ENCODE measurements at regions not wholly inside any gene's neighbourhood (a gene's known extent, or its start where the extent isn't known, plus 50 kb on each side); places are given as distances from the start of the nearest gene placed in this dataset.

GRCh38 chr1:90486996-90487395, 230.1 kb downstream of the BARHL2 start:
- no peak for DNase-seq

- DNase-seq: no peak
Observed at GRCh38 chr1:90486134-90486824, 230.8 kb downstream of the BARHL2 start.

- no peak for DNase-seq
Observed at GRCh38 chr1:90480271-90480835, 236.7 kb downstream of the BARHL2 start.

GRCh38 chr1:90476994-90477393, 240.1 kb downstream of the BARHL2 start:
- no peak for DNase-seq

GRCh38 chr1:90476411-90476810, 240.7 kb downstream of the BARHL2 start:
- DNase-seq: no peak

- DNase-seq: no peak
Observed at GRCh38 chr1:90475631-90476030, 241.5 kb downstream of the BARHL2 start.

GRCh38 chr1:90474731-90475130, 242.4 kb downstream of the BARHL2 start:
- no peak for DNase-seq

GRCh38 chr1:90474158-90474557, 242.9 kb downstream of the BARHL2 start:
- no peak for DNase-seq

GRCh38 chr1:90472775-90473174, 244.3 kb downstream of the BARHL2 start:
- DNase-seq: no peak

GRCh38 chr1:90459570-90459969, 257.5 kb downstream of the BARHL2 start:
- no peak for DNase-seq

- no peak for DNase-seq
Observed at GRCh38 chr1:90457985-90458384, 259.1 kb downstream of the BARHL2 start.

- no peak for DNase-seq
Observed at GRCh38 chr1:90452491-90452890, 264.6 kb downstream of the BARHL2 start.

- no peak for DNase-seq
Observed at GRCh38 chr1:90443354-90443753, 273.7 kb downstream of the BARHL2 start.

- no peak for DNase-seq
Observed at GRCh38 chr1:90435351-90435750, 281.8 kb downstream of the BARHL2 start.

- DNase-seq: no peak
Observed at GRCh38 chr1:90434460-90434859, 282.6 kb downstream of the BARHL2 start.

- no peak for DNase-seq
Observed at GRCh38 chr1:90417126-90417525, 300.0 kb downstream of the BARHL2 start.

GRCh38 chr1:90414201-90414600, 302.9 kb downstream of the BARHL2 start:
- DNase-seq: no peak

- no peak for DNase-seq
Observed at GRCh38 chr1:90413519-90413918, 303.6 kb downstream of the BARHL2 start.

- DNase-seq: no peak
Observed at GRCh38 chr1:90412563-90412962, 304.5 kb downstream of the BARHL2 start.

GRCh38 chr1:90411185-90411584, 305.9 kb downstream of the BARHL2 start:
- no peak for DNase-seq

- no peak for DNase-seq
Observed at GRCh38 chr1:90407737-90408136, 309.4 kb downstream of the BARHL2 start.

GRCh38 chr1:90405726-90406125, 311.4 kb downstream of the BARHL2 start:
- no peak for DNase-seq

GRCh38 chr1:90402893-90403849, 313.9 kb downstream of the BARHL2 start:
- no peak for DNase-seq

GRCh38 chr1:90400131-90400530, 317.0 kb downstream of the BARHL2 start:
- DNase-seq: no peak
